GM18867 (cell line): ENCODE measurements at regions not wholly inside any gene's neighbourhood (a gene's known extent, or its start where the extent isn't known, plus 50 kb on each side); places are given as distances from the start of the nearest gene placed in this dataset.
"Not testable (repeated sequence)": the region's sequence is repeated elsewhere in the genome, so short reads cannot be mapped to it uniquely, and the experiment has no call there.

Experiments used
- ATAC-seq: cut with Tn5 transposase; IDR thresholded peaks from one replicate; pipeline ENCODE4 v1.9.1; 2021; ENCODE audit warnings: mild to moderate bottlenecking, moderate library complexity; ENCODE audit not compliant: unreplicated experiment

DNA sequence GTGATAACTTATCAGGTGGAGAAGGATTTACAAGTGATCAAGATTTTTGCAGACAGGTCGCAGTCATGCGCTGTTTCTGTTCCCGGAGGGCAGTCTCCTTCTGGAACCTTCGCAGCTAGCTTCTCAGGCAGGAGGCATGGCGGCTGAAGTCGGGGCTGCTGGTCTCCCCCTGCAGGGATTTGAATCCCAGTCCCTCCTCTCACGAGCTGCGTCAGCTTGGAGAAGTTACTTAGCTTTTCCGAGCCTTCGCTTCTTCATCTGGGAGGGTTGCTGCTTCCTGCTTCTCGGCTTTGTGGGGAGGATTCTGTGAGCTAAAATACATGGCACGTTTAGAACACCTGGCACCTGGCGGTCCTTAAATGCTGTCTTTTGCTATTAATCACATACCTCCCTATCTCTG, 287.8 kb upstream of the FOXF1 start:
- no peak for ATAC-seq

DNA sequence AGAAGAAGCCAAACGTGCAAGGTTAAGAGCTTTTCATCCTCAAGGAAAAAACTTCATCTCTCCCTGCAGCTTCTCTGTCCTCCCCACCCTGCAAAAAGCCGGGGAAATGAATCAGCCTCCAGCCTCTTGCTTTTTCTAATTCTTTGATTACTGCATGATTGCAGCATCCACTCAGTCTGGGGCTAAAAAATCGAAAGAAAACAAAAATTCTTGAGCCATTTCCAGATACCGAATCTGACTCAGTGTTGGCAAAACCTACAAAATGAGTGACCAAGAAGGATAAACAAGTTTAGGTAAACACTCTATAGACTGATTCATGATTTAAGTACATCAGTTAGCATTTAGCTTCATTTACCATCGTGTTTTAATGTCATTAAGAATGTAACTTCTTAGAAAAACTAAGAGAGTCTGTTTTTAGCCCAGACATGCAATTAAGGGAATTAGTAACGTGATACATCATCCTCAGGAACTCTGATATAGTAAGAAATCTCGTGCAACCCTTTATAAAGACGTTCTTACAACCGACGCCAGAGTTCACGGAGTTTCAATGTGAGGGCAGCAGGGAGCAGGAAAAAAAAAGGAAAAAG, 287.3 kb upstream of the FOXF1 start:
- no peak for ATAC-seq

DNA sequence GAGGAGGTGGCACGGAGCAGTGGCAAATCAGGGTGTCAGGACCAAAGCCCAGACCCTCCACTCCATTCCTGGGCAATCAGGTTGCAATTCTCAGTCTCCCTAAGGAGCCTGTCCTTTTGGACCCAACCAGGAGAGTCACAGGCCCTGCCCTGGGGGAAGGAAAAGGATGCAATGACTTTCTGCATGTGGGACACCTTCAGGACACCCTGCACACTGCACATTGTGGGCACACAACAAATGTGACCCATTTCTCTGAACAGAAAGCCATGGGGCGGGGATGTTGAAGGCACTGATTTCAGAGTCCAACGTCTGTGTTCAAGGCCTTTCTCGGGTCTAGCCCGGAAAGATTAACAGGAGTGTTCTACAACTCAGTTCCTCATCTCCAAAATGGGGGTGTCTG, 286.2 kb upstream of the FOXF1 start:
- no peak for ATAC-seq

DNA sequence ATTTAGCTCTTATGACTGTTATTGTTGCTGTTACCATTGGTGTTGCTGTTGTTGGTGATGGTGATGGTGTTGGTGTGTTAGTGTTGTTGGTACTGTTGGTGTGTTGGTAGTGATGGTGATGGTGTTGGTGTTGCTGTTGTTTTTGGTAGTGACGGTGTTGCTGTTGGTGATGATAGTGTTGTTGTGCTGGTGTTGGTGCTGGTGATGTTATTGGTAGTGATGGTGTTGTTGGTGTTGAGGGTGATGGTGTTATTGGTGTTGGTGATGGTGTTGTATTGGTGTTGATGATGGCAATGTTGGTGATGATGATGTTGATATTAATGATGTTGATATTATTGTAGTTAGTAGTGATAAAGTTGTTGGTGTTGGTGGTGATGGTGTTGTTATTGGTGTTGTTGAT, 285.7 kb upstream of the FOXF1 start:
- ATAC-seq: no peak

DNA sequence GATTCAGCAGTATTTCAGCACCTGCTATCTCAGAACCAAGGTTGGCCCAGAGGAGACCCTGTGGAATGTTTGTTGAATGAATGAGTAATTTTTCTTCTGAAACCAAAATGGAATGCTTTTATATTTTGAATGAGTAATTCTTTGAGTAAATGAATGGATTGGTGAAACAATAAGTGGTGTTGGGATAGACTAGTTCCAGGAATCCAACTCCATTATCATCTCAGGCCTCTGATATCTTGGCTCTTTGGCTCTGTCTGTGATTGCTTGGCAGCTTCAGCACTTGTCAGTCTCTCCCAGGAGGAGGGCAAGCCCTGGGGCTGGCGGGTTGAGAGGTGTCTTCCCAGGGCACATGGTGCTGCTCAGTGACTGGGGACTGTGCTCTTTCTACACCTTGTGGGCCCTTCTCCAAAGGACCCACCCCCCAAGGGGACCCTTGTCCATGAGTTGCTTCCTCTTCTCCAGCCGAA, 284.4 kb upstream of the FOXF1 start:
- no peak for ATAC-seq

DNA sequence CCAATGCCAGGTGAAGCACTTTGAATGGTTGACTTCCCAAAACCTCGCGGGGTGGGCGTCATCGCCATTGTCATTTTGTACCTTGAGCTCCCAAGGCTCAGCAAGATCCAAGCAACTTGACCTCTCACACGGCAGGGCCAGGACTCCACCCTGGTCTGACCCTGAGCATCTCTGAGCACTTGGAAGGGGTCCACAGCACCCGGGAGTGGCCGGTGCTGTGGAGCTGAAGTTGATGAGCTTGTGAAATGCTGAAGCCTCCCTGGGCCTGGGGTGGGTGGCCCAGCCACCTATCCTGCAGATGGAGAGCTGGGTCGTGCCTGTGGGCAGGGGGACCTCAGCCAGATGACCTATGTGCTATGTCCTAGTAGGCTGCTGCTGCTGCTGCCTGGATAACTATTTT, 283.3 kb upstream of the FOXF1 start:
- no peak for ATAC-seq

DNA sequence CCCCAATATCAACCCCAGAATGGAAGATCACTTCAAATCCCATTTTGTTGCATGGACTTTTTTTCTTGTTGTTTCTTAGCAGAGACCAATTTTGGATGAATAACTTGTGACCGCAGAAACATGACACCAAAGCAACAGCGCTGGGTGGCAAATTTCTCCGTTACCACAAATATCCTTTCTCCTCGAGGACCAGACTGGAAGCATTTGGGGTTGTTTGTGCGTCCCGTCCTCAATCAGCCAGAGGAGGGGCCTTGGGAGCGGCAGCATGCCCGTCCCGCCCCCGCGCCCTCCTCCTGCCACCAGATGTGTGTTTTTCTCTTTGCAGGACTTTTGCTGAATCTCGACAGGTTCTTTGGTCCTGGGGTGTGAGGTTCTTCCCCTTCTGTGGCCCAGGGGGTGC, 282.5 kb upstream of the FOXF1 start:
- ATAC-seq: no peak

DNA sequence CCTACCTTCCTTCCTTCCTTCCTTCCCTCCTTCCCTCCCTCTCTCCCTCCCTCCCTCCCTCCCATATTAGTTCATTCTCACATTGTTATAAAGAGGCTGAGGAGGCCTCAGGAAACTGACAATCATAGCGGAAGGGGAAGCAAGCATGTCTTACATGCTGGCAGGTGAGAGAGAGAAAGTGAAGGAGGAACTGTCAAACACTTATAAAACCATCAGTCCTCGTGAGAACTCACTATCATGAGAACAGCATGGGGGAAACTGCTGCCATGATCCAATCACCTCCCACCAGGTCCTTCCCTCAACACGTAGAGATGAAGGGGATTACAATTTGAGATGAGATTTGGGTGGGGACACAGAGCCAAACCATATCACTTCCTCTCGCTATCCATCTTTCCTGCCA, 281.6 kb upstream of the FOXF1 start:
- no peak for ATAC-seq

DNA sequence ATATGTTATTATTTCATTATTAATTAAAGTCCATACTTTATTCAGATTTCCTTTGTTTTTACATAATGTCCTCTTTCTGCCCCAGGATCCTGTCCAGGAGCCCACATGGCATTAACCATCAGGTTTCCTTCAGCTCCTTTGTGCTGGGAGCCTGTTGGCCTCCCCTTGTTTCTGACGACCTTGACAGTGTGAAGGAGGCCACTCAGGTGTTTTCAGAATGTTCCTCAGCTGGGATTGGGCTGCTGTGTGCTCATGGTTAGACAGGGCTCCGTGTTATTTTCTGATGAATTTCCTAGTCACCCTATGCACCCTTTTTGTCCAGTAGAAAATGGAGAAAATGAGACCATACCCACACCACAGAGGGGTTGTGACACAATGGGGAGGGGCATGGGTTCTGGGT, 281.0 kb upstream of the FOXF1 start:
- ATAC-seq: no peak

DNA sequence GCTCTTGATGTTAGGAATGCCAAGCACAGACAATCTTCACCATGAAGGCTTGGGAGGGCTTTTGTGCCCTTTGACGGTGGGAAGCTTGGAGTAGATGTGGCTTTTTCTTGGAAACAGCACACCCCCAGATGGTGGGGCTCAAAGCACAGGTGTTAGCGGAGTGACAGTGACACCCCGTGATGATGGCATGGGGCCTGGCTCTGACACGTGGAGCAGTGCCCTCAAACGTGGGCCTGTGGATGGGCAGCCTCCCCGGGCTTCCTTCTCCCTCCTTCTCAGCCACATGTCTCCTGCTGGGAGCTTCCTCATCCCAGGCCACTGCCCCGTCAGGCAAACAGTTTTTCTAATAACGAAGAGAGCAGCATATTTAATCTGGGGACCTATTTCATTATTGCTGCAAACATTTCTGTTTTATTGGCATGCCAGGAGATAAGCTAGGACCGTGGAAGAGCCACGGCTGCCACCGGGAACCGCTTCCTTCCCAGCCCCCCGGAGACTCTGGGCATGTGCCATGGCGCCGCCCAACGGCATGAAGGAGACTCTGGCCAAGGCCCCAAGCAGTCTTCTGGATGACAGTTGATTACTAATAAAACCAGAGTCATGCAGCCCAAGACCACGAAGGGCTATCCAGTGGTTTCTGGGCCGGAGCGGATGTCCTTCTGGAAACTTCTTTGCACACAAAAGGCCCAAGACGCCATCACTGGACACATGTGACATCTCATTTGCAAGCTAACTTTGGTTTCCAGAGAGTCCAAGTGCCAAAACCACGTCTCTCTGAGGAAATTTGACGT, 280.3 kb upstream of the FOXF1 start:
- ATAC-seq: no peak

DNA sequence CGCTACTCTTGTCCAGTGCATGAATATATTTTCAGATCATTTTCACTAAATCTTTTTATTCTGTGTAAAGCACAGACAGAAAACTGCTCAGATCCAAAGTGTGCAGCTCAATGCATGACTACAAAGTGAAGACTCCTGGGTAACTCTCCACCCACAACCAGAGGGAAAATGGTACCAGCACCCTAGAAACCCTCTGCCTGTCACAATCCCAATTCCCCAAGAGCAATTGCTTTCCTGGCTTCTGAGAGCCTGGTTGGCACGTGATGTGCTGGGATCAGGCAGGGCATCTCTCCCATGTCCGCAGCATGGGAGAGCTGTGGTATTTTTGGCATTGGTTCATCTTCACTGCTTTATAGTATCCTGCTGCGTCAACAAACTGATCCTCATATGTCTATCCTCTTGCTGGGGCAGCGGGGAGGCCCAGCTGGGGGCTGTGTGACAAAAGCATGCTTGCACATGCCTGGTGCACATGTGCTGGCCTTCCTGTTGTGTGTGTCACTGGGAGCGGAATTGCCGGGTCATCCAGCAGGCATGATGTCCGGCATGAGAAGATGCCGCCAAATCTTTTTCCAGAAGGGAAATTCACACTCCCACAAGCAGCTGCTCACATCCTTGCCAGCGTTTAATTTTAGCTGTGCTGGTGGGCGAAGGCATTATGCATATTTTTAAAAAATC, 278.9 kb upstream of the FOXF1 start:
- no peak for ATAC-seq

DNA sequence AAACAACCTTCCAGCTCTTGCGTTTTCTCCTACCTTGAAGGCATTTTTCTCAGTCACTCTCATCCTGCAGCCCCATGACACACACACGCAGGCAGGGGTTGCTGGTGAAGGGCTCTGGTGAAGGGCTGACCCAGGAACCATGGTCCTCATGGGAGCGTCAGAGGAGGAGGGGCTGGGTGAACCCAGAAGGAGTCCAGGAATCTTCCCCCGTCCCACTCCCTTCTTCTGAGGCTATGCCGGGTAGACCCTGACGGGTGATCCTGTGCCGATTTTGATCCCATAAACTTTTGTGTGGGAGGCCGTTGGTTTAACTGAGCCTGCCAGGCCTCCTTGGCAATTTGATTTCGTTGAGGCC, 278.4 kb upstream of the FOXF1 start:
- ATAC-seq: no peak

DNA sequence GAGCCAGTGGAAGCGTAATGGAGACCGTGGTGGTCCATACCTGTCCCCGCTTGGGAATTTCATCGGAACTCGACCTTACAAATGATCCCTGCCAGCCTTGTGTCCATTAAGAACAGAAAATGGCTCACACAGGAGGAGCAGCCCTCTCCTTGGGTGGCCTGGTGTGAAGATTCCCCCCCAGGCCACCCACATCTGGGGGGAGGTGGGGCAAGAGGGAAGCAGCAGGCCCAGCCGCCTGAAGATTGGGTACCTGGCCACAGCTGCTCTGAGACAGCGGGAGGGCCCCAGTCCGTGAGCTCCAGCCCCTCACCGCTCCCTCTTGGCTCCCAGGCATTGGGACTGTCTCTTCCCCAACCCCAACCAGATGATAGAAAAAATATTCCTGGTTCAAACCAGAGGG, 277.8 kb upstream of the FOXF1 start:
- no peak for ATAC-seq

DNA sequence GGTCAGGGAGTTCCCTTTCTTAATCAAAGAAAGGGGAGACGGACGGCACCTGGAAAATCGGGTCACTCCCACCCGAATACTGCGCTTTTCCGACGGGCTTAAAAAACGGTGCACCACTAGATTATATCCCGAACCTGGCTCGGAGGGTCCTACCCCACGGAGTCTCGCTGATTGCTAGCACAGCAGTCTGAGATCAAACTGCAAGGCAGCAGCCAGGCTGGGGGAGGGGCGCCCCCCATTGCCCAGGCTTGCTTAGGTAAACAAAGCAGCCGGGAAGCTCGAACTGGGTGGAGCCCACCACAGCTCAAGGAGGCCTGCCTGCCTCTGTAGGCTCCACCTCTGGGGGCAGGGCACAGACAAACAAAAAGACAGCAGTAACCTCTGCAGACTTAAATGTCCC, 276.8 kb upstream of the FOXF1 start:
- ATAC-seq: not testable (repeated sequence)

DNA sequence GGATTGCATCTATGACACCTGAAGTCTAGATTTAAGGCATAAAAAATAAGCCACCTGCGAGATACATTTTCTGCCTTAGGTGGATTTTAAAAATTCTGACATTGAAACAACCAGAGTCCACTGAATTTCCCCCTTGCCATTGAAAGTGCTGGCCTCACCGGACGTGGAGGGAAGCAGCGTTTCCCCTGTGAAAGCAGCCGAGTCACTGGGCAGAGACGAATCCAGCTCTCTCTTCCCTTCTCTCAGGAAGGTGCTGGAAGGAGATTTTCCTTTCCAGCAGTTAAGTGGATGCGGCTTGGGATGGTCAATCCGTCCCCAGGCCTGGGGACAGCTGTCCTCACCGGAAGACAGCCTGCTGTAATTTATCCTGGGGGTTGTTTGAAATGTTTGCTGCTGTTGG, 270.9 kb upstream of the FOXF1 start:
- ATAC-seq: no peak

DNA sequence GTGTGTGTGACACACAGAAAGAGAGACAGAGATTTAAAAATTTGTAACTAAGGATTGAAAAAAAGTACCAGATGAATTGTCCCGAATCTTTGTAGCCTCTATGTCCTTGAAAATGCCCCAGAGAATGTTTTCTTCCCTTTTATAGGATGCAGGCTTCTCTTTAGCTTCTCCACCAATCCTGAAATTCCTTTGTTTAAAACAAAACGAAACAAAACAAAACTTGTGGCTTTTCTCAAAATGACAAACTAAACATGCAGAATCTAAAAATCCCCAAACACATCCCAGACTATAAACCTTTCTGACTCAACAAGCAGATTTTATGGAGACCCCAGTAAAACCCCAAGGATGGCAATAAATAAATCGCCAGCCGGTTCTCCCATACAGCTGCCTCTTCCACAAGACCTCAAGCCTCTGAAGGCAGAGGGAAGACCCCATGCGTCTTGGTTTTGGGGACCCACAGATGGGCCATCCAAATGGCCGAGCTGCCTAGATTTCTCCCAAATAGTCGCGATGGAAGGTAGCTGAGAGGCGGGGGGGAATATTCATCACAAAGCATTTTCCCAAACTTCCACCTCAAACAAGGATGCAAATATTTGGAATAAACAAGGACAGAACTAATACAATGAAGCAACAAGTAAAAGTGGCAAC, 269.5 kb upstream of the FOXF1 start:
- ATAC-seq: no peak

DNA sequence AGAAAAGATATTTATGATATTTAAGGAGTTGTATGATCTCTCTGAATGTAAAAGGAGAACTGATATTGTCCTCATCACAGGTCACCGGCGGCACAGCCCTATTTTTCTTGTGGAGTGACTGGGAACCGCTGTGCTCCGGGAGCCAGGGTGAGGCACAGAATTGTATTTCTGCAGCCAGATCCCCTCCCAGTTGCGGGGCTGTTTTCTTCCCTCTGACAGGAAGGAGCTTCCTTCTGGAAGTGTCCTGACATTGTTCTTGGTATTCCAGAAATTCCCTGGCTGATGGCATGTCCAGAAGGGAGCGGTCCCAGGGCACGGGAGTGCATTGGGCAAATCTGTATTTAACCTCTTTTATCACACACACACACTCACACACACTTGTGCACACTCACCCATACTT, 268.6 kb upstream of the FOXF1 start:
- ATAC-seq: no peak

DNA sequence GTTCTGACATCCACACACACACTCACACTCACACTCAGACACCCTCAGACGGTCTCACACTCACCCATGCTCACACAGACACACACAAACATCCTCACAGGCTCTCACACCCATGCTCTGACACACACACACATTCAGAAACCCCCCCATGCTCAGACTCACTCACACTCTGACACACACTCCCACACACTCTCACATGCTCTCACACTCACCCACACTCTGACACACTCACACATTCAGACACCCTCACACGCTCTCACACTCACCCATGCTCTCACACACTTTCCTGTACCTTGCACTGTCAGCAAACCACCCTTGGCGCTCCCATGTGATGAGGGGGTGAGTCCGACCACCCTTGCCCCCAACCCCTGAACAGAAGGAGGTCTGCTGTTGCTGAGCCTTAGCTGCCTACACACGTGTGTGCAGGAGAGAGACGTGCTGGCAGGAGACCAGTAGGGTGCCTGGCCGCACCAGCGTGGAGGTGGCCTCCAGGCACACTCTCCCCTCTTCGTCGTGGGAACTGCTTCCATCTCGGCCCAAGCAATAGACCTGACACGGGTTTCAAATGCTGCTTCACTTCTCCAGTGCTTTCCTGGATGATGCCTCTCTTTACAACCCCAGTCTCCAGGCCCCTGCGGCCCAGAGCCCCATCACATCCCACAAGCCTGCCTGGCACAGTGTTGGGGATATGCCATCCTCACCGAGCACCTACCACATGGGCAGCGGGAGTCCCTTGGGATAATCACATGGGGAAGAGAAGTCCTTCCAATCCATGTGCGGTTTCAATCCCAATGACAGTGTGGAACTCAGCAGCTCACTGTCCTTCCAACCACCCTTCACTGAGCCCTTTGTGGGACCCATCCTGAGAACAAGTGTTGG, 267.8 kb upstream of the FOXF1 start:
- ATAC-seq: no peak

DNA sequence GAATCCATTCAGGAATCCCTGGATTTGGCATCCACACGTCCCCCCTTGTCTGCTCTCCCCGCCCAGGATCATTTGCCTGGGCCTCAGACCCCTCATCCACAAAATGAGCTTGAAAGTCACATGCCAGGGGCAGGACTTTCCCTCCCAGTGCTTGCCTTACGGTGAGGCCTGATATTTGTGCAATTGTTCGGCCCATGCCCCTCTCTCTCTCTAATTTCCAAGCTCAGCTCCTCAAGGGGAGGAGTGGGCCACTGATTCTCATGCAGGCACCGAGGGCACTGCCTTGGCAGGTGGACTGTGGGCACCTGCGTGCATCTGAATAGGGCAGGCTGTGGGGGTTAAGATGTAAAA, 267.2 kb upstream of the FOXF1 start:
- ATAC-seq: no peak

DNA sequence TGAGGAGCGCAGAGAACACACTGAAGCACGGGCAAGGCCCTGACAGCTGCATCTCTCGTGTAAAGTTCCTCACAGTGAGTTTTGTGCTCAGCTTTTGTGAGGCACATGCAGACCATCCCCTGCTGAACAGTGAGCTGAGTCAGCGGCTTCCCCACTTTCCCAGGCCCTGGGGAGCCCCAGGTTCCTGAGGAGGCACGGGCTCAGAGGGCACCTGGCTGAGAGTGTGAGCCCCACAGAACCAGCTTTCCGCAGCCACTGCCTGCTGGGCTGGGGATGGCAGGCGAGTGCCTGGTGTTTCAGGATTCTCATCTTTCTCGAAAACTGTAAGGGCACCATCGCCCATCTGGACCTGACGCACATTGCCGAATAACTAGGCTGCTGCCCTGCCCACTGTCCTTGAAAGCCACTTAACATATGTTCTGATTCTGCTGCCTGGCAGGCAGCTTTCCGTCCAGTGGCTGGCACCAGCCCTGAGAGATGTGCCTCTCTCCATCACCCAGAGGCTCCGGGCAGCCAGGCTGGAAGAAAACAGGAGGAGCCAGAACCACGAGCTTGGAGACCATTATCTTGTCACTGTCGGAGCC, 266.7 kb upstream of the FOXF1 start:
- ATAC-seq: no peak

DNA sequence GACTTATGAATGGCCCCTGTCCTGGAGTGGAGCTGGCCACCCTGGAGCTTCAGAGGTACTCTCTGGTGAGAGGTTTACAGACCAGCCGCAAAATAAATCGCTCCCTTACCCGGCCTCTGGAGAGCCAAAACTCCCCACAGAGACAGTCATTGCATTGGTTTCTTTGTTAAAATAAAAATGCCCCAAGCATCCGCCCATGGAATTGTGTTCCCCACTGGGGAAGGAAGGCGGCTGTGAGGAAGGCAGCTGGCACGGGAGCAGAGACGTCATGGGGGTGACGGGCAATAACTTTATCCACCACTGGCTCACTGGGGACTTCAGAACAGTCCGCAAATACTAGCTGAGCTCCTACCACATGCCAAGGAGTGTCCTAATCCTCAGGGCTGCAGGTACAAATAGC, 266.2 kb upstream of the FOXF1 start:
- ATAC-seq: no peak
